PC-3 (cell line): ENCODE measurements at regions not wholly inside any gene's neighbourhood (a gene's known extent, or its start where the extent isn't known, plus 50 kb on each side); places are given as distances from the start of the nearest gene placed in this dataset.

Experiments
- ATAC-seq: fragments of 200-7000 bp; cut with Tn5 transposase; 2 replicates; pipeline ENCODE4 v1.9.1; 2020; ENCODE audit warnings: mild to moderate bottlenecking, moderate library complexity
- BruUV-seq: library from RNA; stranded (reverse); fragments of 400-500 nt; replicated peaks from 2 replicates; lab custom pipeline; 2021; lab: Mats Ljungman, UMichigan
- CTCF ChIA-PET: fragments of 300-600 bp; sonication (Branson Sonifier 250); formaldehyde crosslinking; loops from one replicate; lab custom pipeline; 2022; ENCODE audit warnings: antibody characterized with exemption; lab: Charles Lee
- POLR2A ChIA-PET: fragments of 300-600 bp; sonication (Branson Sonifier 250); formaldehyde crosslinking; loops from one replicate; lab custom pipeline; 2022; ENCODE audit warnings: antibody characterized with exemption; ENCODE audit not compliant: unreplicated experiment; lab: Charles Lee
- DNase-seq: peaks from one replicate; pipeline ENCODE4 v3.0.0-alpha.2; 2015
- H2AFZ ChIP-seq: fragments of 300-600 bp; sonication (generic); 2 replicates; pipeline ENCODE4 v1.6.0; 2016; ENCODE audit warnings: antibody characterized with exemption, low read length
- H3F3A ChIP-seq: fragments of 300-600 bp; sonication (generic); one replicate; pipeline ENCODE4 v1.6.0; 2017; ENCODE audit warnings: antibody characterized with exemption, low read length, control low read depth, mild to moderate bottlenecking; ENCODE audit not compliant: unreplicated experiment
- H3K27ac ChIP-seq: fragments of 300-600 bp; sonication (generic); 2 replicates; pipeline ENCODE4 v1.5.1; 2016; ENCODE audit warnings: mild to moderate bottlenecking, low read length
- H3K27me3 ChIP-seq: fragments of 300-600 bp; sonication (generic); 2 replicates; pipeline ENCODE4 v1.6.1; 2016; ENCODE audit warnings: low read length, mixed read lengths
- H3K36me3 ChIP-seq: fragments of 300-600 bp; sonication (generic); 2 replicates; pipeline ENCODE4 v1.6.1; 2016; ENCODE audit warnings: low read depth, mixed run types, low read length, mixed read lengths
- H3K4me1 ChIP-seq: fragments of 300-600 bp; sonication (generic); 2 replicates; pipeline ENCODE4 v1.5.1; 2016; ENCODE audit warnings: low read length; ENCODE audit not compliant: insufficient read depth
- H3K4me2 ChIP-seq: fragments of 300-600 bp; sonication (generic); 2 replicates; pipeline ENCODE4 v1.6.0; 2016; ENCODE audit warnings: low read length
- H3K4me3 ChIP-seq: fragments of 300-600 bp; sonication (generic); 2 replicates; pipeline ENCODE4 v1.5.1; 2016; ENCODE audit warnings: mild to moderate bottlenecking, low read length, mixed read lengths
- H3K79me2 ChIP-seq: fragments of 300-600 bp; sonication (generic); 2 replicates; pipeline ENCODE4 v1.6.1; 2017; ENCODE audit warnings: low read length, mixed read lengths
- H3K9ac ChIP-seq: fragments of 300-600 bp; sonication (generic); 2 replicates; pipeline ENCODE4 v1.6.0; 2016; ENCODE audit warnings: mild to moderate bottlenecking, low read length
- H3K9me2 ChIP-seq: fragments of 300-600 bp; sonication (generic); replicated peaks from 2 replicates; pipeline ENCODE4 v1.6.1; 2016; ENCODE audit warnings: mixed run types, low read length, mixed read lengths
- H3K9me3 ChIP-seq: fragments of 300-600 bp; sonication (generic); 2 replicates; pipeline ENCODE4 v1.6.1; 2016; ENCODE audit warnings: low read length, mixed read lengths
- H4K20me1 ChIP-seq: fragments of 300-600 bp; sonication (generic); 2 replicates; pipeline ENCODE4 v1.6.1; 2016; ENCODE audit warnings: low read length, mixed read lengths
- EZH2 ChIP-seq: fragments of 300-600 bp; sonication (generic); IDR thresholded peaks from one replicate; pipeline ENCODE4 v1.6.1; 2017; ENCODE audit warnings: antibody characterized with exemption, mild to moderate bottlenecking, low read length; ENCODE audit not compliant: unreplicated experiment
- EZH2phosphoT487 ChIP-seq: fragments of 300-600 bp; sonication (generic); IDR thresholded peaks from 2 replicates; pipeline ENCODE4 v1.6.1; 2018; ENCODE audit warnings: mild to moderate bottlenecking, antibody characterized with exemption, low read length, borderline replicate concordance
- intact Hi-C: fragments of 100-400 bp; cut with micrococcal nuclease; formaldehyde crosslinking; loops from 2 replicates; pipeline ENCODE4 v1.9.0; 2023
- TF ChIP-seq, protein P1 (sequence below): fragments of 300-600 bp; sonication (generic); conservative IDR thresholded peaks from 2 replicates; pipeline ENCODE4 v1.5.1; 2017; ENCODE audit warnings: antibody characterized with exemption, low read depth, mild to moderate bottlenecking, low read length

DNA sequence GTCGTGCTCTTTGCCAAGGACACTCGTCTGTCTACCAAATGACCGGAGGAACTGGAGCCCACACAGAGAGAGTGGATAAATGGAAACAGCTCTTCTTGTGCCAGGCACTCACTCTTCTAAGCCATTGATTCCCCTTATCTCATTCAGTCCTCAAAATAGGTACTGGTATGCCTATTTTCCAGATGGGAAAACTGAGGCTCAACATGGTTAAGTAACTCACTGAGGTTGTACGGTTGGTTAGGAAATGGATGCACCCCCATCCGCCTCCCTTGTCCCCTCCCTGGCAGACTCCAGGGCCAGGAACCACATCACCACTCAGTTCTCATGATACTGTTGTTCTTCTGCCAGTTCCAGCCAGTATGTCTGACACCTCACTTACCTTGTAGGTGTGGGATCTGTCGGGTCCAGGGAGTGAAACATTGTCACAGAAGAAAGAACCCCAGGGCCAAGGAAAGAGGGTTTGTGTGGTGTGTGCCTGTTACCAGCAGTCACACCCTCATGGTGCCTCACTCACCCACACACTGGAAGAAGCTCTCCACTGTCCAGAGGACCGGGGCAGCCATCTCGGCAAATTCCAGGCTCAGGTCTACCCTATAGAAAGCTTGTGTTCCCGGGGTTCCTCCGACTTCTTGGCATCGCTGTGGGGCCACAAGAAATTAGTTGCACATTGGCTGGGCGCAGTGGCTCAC, 58.8 kb upstream of the TARDBP start:
- DNase-seq = no peak

GRCh38 chr1:10957133-10957532, 55.3 kb upstream of the TARDBP start:
- Histone ChIP-seq H3K36me3 (no peaks in the 10 kb centered on the region), H3K79me2 (no peaks in the 10 kb centered on the region), H3K4me1 (no peaks in the 10 kb centered on the region), H3K27me3 (no peaks in the 10 kb centered on the region), H3K9me2 (no peaks in the 10 kb centered on the region), H3K4me2 (no peak overlapping the region), H3K9me3 (no peaks in the 10 kb centered on the region), H4K20me1 (no peaks in the 10 kb centered on the region), H3K27ac (no peak overlapping the region), H3F3A (no peaks in the 10 kb centered on the region), H3K9ac (no peak overlapping the region), H2AFZ (no peak overlapping the region), H3K4me3 (no peak overlapping the region)
- ChIA-PET CTCF (interaction anchor here (0.7 kb wide), 1 partner anchor 11 kb away, joined by 3 read pairs; no protein-coding TSS in a partner anchor), POLR2A (interaction anchor here (0.7 kb wide), 1 partner anchor 13 kb away, joined by 3 read pairs; no protein-coding TSS in a partner anchor)
- no peak for ATAC-seq
- no peak for DNase-seq
- intact Hi-C loops = no loop called here
- TF ChIP-seq EZH2phosphoT487 = no peak
- TF ChIP-seq, protein P1, sequence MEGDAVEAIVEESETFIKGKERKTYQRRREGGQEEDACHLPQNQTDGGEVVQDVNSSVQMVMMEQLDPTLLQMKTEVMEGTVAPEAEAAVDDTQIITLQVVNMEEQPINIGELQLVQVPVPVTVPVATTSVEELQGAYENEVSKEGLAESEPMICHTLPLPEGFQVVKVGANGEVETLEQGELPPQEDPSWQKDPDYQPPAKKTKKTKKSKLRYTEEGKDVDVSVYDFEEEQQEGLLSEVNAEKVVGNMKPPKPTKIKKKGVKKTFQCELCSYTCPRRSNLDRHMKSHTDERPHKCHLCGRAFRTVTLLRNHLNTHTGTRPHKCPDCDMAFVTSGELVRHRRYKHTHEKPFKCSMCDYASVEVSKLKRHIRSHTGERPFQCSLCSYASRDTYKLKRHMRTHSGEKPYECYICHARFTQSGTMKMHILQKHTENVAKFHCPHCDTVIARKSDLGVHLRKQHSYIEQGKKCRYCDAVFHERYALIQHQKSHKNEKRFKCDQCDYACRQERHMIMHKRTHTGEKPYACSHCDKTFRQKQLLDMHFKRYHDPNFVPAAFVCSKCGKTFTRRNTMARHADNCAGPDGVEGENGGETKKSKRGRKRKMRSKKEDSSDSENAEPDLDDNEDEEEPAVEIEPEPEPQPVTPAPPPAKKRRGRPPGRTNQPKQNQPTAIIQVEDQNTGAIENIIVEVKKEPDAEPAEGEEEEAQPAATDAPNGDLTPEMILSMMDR = no peak
- TF ChIP-seq EZH2 = no peak
- no TSS peak for BruUV-seq

More for the DNA sequence above, 58.8 kb upstream of the TARDBP start:
- Histone ChIP-seq H2AFZ (no peak overlapping the region), H3K9me3 (no peaks in the 10 kb centered on the region), H3K27ac (no peak overlapping the region), H4K20me1 (no peaks in the 10 kb centered on the region), H3K4me1 (no peaks in the 10 kb centered on the region), H3K4me2 (no peak overlapping the region), H3K27me3 (no peaks in the 10 kb centered on the region), H3K4me3 (no peak overlapping the region), H3K79me2 (no peaks in the 10 kb centered on the region), H3K36me3 (no peaks in the 10 kb centered on the region), H3K9ac (no peak overlapping the region), H3K9me2 (no peaks in the 10 kb centered on the region), H3F3A (no peaks in the 10 kb centered on the region)
- BruUV-seq = no TSS peak
- ChIA-PET CTCF (interaction anchor here (0.6 kb wide), 1 partner anchor 36 kb away, joined by 3 read pairs; no protein-coding TSS in a partner anchor), POLR2A (no interaction called here)
- intact Hi-C loops = no loop called here
- no peak for ATAC-seq
- no peak for TF ChIP-seq EZH2
- TF ChIP-seq, protein P1 = no peak
- no peak for TF ChIP-seq EZH2phosphoT487

- ATAC-seq = no peak
- Histone ChIP-seq H3K36me3 (no peaks in the 10 kb centered on the region), H3K4me1 (no peaks in the 10 kb centered on the region), H2AFZ (no peak overlapping the region), H4K20me1 (no peaks in the 10 kb centered on the region), H3K9ac (no peak overlapping the region), H3K9me3 (no peaks in the 10 kb centered on the region), H3K27ac (no peak overlapping the region), H3F3A (no peaks in the 10 kb centered on the region), H3K79me2 (no peaks in the 10 kb centered on the region), H3K9me2 (no peaks in the 10 kb centered on the region), H3K4me2 (no peak overlapping the region), H3K27me3 (no peaks in the 10 kb centered on the region), H3K4me3 (no peak overlapping the region)
- intact Hi-C loops = no loop called here
- ChIA-PET POLR2A (no interaction called here), CTCF (no interaction called here)
- BruUV-seq = no TSS peak
- no peak for DNase-seq
- TF ChIP-seq EZH2phosphoT487 = no peak
- TF ChIP-seq, protein P1 = no peak
- TF ChIP-seq EZH2 = no peak
Measured at GRCh38 chr1:10958614-10959013, 53.8 kb upstream of the TARDBP start.
